HG03135 (cell line): ENCODE measurements at regions not wholly inside any gene's neighbourhood (a gene's known extent, or its start where the extent isn't known, plus 50 kb on each side); places are given as distances from the start of the nearest gene placed in this dataset.
"Not testable (repeated sequence)": the region's sequence is repeated elsewhere in the genome, so short reads cannot be mapped to it uniquely, and the experiment has no call there.

Experiments used
- ATAC-seq: cut with Tn5 transposase; IDR thresholded peaks from one replicate; pipeline ENCODE4 v1.9.1; 2021; ENCODE audit warnings: mild to moderate bottlenecking, moderate library complexity; ENCODE audit not compliant: unreplicated experiment

DNA sequence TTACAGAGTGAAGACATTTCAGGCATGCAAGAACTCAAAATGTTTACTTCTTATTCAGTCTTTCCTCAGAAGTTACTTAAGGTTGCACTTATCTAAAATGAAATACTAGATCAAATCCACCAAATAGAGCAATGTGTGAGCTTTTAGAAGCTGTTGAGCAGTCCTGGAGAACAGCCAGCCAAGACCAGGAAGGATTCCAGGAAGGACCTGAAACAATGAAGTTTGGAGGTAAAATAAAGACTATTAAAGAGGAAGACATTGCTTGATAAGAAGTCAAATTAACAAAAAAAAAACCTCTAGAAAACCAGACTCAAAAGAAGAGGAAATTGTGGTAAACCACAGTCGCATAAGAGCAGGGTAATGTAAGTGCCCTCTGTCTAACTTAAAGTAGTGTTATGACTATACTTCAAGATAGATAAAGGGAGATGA lies 156.2 kb upstream of the S1PR3 start:
- peak; percentile 93 for ATAC-seq

DNA sequence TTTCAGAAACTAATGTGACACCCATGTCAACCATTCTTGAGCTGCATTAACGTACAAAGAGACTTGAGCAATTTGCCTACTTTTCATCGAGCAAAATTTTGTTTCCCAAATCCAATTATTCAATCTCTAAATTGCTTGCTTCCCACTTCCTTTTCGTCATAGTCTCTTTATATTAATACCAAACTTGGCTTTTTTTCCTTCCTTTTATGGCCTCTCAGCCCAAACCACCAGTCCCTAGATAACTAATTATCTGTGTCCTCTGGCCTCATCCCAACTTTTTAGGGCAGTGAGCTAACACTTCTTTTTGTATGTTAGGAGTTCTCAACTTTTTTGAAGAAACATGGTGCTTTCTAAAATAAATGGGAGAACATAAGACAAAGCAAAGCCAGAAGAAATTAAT lies 155.5 kb upstream of the S1PR3 start:
- ATAC-seq = no peak

DNA sequence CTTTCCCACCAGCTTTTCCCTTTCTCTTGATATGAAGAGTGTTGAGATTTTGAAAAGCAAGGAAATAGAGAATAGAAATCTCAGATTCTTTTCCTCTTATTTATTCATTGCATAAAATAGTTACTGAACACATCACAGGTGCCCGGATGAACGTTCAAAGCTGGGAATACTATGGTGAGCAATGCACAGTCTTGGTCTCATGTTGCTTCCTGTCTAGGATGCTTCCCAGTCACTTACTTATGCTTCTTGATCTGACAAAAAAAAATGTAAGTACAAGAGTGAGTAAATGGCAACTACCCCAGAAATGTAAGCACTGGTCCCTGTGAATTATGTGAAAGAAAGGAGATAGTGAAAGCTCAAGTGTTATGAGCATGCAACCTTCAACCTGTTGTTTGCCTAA lies 153.5 kb upstream of the S1PR3 start:
- no peak for ATAC-seq

DNA sequence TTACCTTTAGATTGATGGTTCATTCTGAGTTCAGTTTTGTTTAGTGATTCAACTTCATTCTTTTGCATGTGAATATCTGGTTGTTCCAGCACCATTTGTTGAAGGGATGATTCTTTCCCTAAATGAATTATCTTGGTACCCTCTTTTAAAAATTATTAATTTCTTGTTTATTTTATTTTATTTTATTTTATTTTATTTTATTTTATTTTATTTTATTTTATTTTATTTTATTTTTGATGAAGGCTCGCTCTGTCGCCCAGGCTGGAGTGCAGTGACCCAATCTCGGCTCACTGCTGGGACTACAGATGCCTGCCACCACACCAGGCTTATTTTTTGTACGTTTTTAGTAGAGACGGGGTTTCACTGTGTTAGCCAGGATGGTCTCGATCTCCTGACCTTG lies 141.4 kb upstream of the S1PR3 start:
- ATAC-seq = not testable (repeated sequence)

DNA sequence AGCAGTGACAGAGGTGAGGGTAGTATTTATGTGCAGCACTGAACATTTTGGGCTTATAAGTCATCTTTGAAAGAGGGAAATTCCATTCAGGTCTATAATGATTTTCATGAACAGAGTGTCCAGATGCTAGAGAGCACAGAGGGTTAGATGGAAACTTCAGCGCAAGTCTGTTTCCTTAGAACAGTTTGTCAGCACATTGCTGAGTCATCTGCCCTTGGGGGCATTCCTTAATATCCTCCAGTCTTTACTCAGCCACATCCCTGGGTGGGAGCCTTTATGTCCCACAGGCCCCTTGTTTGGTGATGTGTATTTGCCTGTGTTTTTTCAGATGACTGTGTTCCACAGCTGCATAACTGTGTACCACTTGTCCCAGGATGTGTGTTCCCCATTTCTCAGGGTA lies 138.5 kb upstream of the S1PR3 start:
- no peak for ATAC-seq

DNA sequence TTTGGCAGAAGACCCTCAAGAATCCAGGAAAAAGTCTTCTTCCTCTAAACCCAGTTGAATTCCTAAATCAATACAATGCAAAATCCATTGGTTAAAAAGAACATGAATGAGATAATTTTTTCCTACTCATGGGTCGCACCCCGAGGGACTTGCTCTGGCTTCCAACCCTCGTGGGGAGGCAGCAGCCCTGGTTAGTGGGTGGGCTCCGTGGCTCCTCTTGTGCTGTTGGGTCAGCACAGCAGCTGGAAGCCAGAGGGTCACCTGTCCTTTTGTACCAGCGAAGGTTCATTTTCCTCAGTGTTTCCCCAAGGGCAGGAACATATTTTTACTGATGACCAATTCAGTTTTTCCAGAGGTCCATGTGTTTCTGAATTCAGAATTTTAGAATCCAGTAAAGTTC lies 120.6 kb upstream of the S1PR3 start:
- ATAC-seq = no peak

DNA sequence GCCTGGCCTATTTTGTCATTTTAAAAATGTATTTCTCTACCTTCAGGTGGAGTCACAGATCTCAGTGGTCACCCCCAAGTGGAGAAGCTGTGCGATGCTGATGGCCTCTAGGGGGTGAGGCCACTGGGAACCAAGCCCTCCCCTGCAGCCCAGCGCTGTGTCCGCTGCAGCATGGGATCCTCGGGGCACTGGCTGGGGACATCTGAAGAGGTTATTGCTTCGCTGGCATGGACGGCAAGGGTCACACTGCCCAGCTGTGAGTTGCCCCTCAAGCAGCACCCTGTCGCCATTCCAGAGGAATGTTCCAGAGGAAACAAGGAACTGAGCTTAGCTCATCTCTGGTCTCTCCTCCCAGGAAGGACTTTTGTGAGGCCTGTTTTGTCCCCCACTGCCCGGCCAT lies 119.6 kb upstream of the S1PR3 start:
- no peak for ATAC-seq

DNA sequence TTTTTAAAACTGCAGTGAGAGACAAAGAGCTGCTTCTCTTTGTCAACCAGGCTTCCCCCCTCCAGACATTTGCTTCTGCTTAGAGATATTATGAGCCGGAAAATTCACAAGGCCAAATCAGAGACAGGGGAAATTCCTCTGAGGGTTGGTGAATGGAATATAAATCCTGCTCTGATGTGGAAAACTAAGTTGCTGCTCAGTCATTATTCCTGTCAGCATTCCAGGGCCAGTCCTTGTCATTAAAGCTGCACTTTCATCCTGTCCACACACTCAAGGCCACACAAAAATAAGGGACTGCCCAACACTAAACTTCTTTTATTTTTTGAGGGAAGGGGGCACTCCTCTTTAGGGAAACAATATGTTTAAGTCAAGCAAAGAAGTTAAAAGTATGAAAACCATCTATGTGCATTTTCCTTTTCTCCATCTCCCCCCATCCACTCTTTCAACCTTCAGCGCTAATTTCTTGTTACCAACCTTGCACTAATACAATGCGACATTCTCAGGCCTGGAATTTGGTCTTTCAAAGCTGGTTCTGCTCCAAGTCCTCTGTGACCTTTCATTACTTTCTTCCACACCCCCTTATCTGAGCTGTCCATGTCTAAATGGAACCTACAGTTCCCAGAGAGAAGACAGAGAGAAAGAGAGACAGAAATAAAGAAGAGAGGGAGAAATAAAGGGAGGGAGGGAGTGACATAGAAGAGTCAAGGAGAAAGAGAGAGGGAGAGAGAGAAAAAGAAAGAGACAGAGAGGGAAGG lies 118.9 kb upstream of the S1PR3 start:
- no peak for ATAC-seq

DNA sequence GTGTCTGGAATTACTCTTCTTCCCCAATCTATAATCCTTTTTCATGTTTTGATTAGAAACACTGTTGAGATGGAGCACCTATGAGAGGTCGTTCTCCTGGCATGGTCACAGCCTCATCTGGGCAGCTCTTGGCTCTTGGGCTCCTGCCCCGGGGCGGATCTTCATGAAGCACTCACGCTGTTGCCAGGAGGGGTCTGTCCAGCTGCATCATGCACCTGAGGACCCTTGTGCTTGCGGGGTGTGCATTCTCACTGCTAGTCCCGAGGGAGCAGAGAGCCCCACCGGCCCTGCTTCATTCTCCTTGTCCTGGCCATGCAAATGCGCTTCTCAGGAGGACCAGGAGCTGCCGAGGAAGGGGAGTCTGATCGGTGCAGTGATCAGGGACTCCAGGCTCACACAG lies 117.6 kb upstream of the S1PR3 start:
- ATAC-seq = no peak

DNA sequence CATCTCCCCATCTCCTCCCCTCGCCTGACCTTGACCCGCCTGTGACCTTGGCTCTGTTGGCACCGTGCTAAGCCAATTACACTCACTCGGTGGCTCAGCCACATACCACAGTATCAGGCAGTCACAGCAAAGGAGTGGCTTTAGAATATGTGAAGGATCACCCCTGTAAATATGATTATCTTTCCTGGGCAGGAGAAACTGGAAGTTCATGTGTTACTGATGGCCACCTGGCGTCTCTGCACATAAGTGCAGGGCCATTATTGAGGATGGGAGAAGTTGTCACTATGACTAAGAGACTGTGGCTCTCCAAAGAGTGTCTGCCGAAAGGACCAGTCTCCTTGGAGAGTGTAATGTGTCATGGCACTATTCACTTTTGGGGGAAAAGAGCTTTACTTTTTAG lies 116.9 kb upstream of the S1PR3 start:
- ATAC-seq = no peak

DNA sequence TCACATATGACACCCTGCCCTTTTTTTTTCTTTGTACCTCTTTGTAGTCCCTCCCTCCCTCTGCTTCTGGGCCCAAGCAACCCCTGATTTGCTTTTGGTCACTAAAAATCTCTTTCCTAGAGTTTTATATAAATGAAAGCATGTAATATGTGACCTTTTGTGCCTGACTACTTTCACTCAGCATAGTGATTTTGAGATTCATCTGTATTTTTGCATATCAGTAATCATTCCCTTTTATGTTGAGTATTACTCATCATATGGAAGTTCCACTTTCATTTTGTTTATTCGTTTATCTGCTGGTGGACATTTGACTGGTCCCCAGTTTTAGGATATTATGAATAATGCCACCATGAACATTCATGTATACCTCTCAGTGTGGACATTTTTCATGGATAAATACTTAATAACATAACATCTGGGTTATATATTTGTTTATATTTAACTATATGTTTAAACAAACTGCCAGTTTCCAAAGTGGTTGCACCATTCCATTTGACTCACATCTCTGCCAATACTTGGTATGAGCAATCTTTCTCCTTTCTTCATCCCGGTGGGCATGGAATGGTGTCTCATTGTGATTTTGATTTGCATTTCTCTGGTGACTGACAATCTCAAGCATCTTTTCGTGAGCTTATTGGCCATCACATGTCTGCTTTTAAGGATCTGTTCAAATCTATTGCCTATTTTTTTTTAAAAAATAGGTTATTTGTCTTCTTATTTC lies 115.7 kb upstream of the S1PR3 start:
- no peak for ATAC-seq

DNA sequence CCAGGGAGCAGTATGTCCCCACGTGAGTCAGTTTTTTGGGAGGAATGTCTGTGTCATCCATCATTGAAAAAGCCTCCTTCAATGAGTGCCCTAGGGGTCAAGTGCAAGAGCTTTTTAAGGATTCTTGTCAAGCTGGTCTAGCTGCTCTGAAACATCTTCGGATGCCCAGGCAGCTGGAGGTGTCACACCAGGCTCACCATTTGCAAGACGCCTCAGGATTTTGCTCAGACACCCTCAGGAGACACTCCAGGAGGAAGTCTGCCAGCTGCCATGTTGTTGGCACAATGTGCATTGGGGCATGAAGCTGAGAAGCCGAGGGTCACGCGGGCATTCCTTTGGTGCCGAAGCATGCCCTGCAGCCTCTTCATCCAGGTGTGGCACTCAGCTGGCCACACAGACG lies 111.1 kb upstream of the S1PR3 start:
- no peak for ATAC-seq

DNA sequence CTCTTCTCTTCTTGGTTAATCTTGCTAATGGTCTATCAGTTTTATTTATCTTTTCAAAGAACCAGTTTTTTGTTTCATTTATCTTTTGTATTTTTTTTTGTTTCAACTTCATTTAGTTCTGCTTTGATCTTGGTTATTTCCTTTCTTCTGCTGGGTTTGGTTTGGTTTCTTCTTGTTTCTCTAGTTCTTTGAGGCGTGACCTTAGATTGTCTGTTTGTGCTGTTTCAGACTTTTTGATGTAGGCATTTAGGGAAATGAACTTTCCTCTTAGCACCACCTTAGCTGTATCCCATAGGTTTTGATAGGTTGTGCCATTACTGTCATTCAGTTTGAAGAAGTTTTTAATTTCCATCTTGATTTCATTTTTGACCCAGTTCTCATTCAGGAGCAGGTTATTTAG lies 107.0 kb upstream of the S1PR3 start:
- not testable (repeated sequence) for ATAC-seq

DNA sequence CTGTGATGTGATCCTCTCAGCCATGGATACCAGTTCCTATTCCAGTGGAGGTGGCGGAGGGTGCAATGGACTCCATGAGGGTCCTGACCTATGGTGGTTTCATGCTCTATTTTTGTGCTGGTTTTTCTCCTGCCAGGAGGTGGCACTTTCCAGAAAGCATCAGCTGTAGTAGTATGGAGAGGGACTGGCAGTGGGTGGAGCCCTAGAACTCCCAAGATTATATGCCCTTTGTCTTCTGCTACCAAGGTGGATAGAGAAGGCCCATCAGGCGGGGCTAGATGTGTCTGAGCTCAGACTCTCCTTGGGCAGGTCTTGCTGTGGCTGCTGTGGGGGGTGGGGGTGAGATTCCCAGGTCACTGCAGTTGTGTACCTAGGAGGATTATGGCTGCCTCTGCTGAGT lies 104.5 kb upstream of the S1PR3 start:
- not testable (repeated sequence) for ATAC-seq

DNA sequence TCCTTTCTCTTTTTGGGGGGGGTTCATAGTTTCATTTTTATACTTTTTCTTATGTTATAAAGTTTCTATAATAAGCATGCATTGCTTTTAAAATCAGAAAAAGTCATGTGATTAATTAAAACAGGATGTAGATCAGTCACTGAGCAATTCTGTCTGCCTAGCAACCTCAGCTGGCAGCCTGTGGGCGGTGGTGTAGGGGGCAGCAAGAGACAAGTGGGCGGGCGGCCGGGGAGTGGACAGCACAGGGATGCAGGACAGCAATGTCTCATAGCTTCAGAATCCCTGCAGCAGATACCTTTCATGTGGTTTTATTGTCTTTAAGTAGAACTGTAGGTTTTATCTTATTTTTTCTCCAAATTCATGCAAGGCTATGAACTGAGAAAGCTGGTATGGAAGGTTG lies 101.9 kb upstream of the S1PR3 start:
- ATAC-seq = no peak

DNA sequence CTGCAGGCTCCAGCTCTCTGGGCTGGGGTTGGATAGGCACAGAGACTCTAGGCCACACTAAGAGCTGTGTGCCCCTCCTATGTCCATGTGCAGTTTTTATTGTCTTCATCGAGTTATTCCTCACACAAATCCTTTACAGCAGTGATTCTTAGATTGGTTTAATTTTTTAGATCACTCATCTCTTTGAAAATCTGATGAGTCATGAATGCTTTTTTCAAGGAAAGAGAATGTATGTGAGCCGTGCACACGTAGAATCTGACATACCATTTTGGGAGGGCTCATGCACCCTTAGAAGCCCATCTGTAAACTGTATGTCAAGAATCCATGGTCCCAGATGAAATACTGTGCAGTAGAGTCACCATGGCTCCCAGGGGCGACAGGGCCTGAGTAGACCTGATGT lies 100.7 kb upstream of the S1PR3 start:
- no peak for ATAC-seq

DNA sequence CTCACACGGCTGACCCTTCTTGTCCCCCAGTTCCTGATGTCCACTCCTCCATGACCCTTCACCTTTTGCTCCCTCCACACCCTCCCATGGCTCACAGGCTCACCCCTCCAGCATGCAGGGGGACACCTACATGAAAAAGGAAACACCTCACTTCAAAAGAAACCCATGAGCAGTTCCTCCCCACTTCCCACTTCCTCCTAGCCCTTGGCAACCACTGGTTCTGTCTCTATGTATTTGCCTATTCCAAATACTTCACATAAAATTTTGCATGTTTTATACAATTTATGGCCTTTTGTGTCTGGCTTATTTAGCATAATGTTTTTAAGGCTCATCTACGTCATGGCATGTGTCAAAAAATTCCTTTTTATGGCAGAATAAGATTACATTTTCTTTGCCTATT lies 100.2 kb upstream of the S1PR3 start:
- ATAC-seq = no peak

DNA sequence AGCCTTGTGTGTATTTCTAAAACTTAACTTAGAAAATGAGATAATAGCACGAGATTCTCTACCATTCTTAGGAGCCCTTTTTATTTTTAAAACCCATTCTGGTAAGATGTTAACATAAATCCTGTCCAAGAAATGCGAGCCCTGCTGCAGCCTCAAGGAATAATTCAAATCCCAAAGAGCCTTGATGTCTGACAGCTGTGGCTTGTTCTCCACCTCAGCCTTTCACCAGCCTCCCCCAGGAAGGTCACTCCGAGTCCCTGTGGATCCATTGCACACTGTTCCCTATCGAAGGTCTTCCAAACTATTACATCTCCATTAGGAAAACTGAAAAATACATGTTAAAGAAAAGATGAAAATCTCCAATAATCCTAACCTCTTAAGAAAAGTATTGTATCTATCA lies 98.5 kb upstream of the S1PR3 start:
- no peak for ATAC-seq

DNA sequence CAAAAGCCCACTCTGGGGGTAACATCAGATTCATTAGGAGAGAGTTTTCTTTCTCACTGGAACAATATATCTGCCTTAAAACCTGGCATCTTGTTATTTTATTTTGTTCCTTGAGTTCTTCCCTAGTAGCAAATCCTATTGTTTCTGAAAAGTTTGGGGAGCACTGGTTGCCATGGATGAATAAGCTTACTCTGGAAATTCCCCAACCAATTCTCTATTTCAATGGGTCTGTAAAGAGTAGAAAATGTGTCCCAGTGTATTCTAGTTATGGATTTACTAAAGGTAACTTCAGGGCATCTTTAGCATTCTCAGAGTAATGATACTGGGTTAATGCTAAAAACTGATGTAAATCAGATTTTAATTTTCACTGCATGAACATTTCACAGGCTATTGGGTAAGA lies 94.2 kb upstream of the S1PR3 start:
- no peak for ATAC-seq

DNA sequence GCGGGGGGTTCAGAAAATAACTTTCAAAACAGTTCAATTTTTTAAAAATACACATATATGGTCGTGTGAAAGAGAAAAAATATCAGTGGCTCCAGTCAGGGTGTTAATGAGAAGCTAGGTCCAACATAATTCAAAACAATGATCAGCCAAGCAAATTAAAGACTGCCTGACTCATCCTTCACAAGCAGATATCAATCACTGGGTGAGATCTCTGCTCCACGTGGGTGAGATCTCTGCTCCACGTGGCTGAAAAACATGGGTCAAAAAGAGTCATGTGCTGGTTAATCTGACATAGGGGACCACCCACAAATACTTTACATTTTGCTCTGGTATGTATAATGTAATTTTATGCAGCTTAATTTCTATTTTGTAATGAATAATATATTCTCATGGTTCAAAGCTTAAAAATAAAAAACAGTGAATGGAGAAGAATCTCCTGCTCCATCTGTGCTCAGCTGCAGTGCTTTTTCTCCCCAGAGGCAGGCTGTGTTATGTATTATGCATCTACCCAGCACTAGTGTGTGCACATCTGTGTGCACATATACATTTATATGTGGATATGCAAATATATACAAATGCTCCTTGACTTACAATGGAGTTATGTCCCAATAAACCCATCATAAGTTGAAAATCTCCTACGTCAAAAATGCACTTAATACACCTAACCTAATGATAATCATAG lies 93.1 kb upstream of the S1PR3 start:
- ATAC-seq = no peak

DNA sequence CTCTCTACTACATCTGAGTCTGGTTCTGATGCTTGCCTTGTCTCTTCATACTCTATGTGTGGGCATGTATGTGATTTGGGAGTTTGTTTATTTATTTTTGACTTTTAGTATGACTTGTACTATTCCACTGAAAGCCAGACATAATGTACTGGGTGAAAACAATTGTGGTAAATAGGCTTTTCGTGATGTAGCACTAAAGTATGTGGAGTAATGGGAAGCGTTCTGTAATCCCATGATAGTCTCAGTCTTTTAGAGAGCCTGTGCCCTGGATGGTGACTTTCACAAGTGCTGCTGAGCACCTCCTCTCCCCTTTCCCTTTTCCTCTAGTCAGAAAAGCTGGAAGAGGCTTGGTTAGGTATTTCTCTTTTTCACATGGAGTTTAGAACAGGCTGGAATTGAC lies 85.8 kb upstream of the S1PR3 start:
- no peak for ATAC-seq

DNA sequence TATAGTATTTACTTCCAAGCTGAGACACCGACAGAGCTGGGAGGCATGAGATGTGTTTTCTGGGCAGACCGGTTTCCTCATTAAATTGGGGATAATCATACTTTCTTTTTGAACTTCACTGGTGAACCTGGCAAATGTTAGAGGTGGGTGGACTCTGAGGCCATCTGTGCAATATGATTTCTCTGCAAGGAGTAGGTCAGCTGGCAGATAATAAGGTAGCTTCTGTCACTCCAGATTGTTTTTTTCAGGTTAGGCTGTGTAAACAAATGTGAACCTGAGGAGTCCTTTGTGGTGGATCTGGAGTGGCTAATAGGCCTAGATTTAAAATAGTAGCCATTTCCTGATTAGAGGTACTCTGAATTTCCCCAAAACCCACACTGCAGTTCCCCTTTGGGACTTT lies 75.4 kb upstream of the S1PR3 start:
- ATAC-seq = no peak
